Peyer's patch (tissue), 4 donors: ENCODE measurements at regions not wholly inside any gene's neighbourhood (a gene's known extent, or its start where the extent isn't known, plus 50 kb on each side); places are given as distances from the start of the nearest gene placed in this dataset.

ENCODE experiments used
- DNase-seq, 3 donors: peaks; one replicate each; pipeline ENCODE4 v3.0.0-alpha.2; 2017 to 2019
- H3K27ac ChIP-seq, 4 donors: fragments of 200-600 bp; sonication (generic); one replicate each; pipeline ENCODE4 v1.5.1; 2016 to 2019
- H3K27me3 ChIP-seq, 2 donors: fragments of 200-600 bp; sonication (generic); one replicate each; pipeline ENCODE4 v1.5.1; 2019
- H3K36me3 ChIP-seq, 3 donors: fragments of 200-600 bp; sonication (generic); one replicate each; pipeline ENCODE4 v1.5.1; 2016 to 2019
- H3K4me1 ChIP-seq, 4 donors: fragments of 200-600 bp; sonication (generic); one replicate each; pipeline ENCODE4 v1.5.1; 2016 to 2019
- H3K4me3 ChIP-seq, 4 donors: fragments of 200-600 bp; sonication (generic); 1 replicate in 3 of 4; 2 replicates in 1 of 4; pipeline ENCODE4 v1.5.1; 2016 to 2019; ENCODE audit warnings: mild to moderate bottlenecking in 1 of 4
- H3K9me3 ChIP-seq, 4 donors: fragments of 200-600 bp; sonication (generic); one replicate each; pipeline ENCODE4 v1.5.1; 2016 to 2019; ENCODE audit warnings: mild to moderate bottlenecking in 1 of 4
- POLR2A ChIP-seq, 2 donors: fragments of 450-650 bp; IDR thresholded peaks; one replicate each; pipeline ENCODE4 v1.5.1; 2017; ENCODE audit warnings: antibody characterized with exemption in 2 of 2, mild to moderate bottlenecking in 2 of 2, moderate library complexity in 2 of 2
- TF ChIP-seq, protein P1 (sequence below), 6 experiments: fragments of 450-650 bp in 4 of 6; fragments of 200-600 bp in 2 of 6; sonication (generic) in 1 of 6; IDR thresholded peaks; one replicate each; pipeline ENCODE4 v1.5.1; 2017 to 2019; ENCODE audit warnings: antibody characterized with exemption in 6 of 6, mild to moderate bottlenecking in 3 of 6, moderate library complexity in 1 of 6

DNA sequence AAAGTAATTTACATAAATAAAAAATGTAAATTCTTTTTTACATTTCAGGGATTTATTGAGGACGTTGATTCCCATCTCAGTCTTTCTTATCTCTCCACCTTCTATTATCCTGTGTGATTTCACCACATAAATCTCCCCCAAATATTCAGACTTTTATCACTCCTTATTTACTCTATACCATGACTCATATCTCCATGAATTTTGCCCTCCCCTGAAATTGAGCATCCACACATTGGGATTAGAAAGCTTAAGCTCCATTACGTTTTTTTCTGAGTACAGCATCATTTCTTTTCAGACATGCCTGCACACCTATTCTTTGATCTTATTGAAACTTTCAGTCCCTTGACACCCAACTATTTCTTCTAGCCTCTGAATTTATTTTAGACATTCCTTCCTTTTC, 111.2 kb downstream of the IFI44 start:
- Histone ChIP-seq H3K27ac (no peak overlapping the region), H3K27me3 (no peaks in the 10 kb centered on the region), H3K4me1 (no peaks in the 10 kb centered on the region), H3K4me3 (no peak overlapping the region), H3K9me3 (no peaks in the 10 kb centered on the region), H3K36me3 (no peaks in the 10 kb centered on the region)
- no peak for TF ChIP-seq POLR2A (IDR thresholded peaks at IDR 0.05)
- TF ChIP-seq, protein P1, sequence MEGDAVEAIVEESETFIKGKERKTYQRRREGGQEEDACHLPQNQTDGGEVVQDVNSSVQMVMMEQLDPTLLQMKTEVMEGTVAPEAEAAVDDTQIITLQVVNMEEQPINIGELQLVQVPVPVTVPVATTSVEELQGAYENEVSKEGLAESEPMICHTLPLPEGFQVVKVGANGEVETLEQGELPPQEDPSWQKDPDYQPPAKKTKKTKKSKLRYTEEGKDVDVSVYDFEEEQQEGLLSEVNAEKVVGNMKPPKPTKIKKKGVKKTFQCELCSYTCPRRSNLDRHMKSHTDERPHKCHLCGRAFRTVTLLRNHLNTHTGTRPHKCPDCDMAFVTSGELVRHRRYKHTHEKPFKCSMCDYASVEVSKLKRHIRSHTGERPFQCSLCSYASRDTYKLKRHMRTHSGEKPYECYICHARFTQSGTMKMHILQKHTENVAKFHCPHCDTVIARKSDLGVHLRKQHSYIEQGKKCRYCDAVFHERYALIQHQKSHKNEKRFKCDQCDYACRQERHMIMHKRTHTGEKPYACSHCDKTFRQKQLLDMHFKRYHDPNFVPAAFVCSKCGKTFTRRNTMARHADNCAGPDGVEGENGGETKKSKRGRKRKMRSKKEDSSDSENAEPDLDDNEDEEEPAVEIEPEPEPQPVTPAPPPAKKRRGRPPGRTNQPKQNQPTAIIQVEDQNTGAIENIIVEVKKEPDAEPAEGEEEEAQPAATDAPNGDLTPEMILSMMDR (IDR thresholded peaks at IDR 0.05) = no peak
- no peak for DNase-seq

DNA sequence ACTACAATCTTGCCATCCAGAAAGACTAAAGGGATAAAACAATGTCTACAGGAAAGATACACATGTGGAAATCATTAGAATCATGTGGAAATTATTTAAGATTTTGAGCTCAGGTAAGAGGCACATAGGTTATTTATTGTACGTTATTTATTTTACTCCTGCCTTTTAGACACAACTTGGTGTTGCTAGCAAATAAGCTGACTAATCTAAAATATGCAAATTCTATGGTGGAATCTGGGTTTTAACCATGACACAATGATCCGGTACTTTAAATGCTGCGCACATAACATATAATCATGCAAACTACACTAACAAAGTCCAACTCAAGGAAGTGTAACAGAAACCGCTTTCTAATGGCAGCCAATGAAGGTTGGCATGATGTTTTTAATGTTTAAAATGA, 112.5 kb downstream of the IFI44 start:
- H3K9me3 ChIP-seq = no peaks in the 10 kb centered on the region
- no peaks in the 10 kb centered on the region for H3K27me3 ChIP-seq
- TF ChIP-seq POLR2A (IDR thresholded peaks at IDR 0.05) = no peak
- TF ChIP-seq, protein P1 (IDR thresholded peaks at IDR 0.05) = no peak
- no peak overlapping the region for H3K27ac ChIP-seq
- DNase-seq = no peak
- H3K4me1 ChIP-seq = no peaks in the 10 kb centered on the region
- no peak overlapping the region for H3K4me3 ChIP-seq
- H3K36me3 ChIP-seq = no peaks in the 10 kb centered on the region

DNA sequence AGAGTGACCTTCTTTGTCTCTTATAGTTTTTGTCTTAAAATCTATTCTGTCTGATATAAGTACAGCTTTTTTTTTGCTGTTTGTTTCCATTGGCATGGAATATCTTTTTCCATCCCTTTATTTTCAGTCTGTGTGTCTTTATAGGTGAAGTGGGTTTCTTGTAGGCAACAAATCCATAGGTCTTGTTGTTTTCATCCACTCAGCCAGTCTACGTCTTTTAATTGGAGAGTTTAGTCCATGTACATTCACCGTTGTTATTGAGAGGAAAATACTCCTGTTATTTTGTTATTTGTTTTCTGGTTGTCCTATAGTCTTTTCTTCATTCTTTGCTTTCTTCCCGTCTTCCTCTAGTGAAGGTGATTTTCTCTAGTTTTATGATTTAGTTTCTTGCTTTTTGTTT, 115.9 kb downstream of the IFI44 start:
- H3K4me3 ChIP-seq = no peak overlapping the region
- H3K4me1 ChIP-seq = no peaks in the 10 kb centered on the region
- H3K27me3 ChIP-seq = no peaks in the 10 kb centered on the region
- no peaks in the 10 kb centered on the region for H3K9me3 ChIP-seq
- H3K36me3 ChIP-seq = no peaks in the 10 kb centered on the region
- no peak for TF ChIP-seq POLR2A (IDR thresholded peaks at IDR 0.05)
- TF ChIP-seq, protein P1 (IDR thresholded peaks at IDR 0.05) = no peak
- H3K27ac ChIP-seq = no peak overlapping the region
- DNase-seq = no peak

- no peak overlapping the region for H3K27ac ChIP-seq
- no peaks in the 10 kb centered on the region for H3K4me1 ChIP-seq
- H3K27me3 ChIP-seq = no peaks in the 10 kb centered on the region
- TF ChIP-seq, protein P1 (IDR thresholded peaks at IDR 0.05) = no peak
- no peak for TF ChIP-seq POLR2A (IDR thresholded peaks at IDR 0.05)
- no peak overlapping the region for H3K4me3 ChIP-seq
- no peaks in the 10 kb centered on the region for H3K36me3 ChIP-seq
- no peak for DNase-seq
- no peaks in the 10 kb centered on the region for H3K9me3 ChIP-seq
Observed at GRCh38 chr1:78779831-78780230, 130.2 kb downstream of the IFI44 start.

DNA sequence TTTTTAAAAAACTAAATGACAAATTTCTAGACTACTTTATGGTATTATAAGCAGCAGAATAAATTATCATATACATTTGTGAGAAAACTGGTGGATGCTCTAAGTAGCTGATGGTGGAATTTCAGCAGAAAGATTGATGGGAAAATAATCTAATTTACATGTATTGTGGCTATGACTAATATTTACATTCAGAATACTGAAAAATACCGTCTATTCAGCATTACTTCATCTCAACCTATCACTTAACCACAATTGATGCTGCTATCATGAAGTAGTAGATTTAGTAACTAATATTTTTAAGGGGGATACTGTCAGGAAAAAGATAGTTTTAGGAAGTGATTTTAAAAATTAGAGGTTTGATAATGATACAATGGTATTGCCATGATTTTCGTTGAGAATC, 137.9 kb downstream of the IFI44 start:
- H3K36me3 ChIP-seq = no peaks in the 10 kb centered on the region
- no peaks in the 10 kb centered on the region for H3K4me1 ChIP-seq
- H3K27ac ChIP-seq = no peak overlapping the region
- TF ChIP-seq, protein P1 (IDR thresholded peaks at IDR 0.05) = no peak
- no peak for TF ChIP-seq POLR2A (IDR thresholded peaks at IDR 0.05)
- no peaks in the 10 kb centered on the region for H3K9me3 ChIP-seq
- DNase-seq = no peak
- H3K4me3 ChIP-seq = no peak overlapping the region
- H3K27me3 ChIP-seq = no peaks in the 10 kb centered on the region

DNA sequence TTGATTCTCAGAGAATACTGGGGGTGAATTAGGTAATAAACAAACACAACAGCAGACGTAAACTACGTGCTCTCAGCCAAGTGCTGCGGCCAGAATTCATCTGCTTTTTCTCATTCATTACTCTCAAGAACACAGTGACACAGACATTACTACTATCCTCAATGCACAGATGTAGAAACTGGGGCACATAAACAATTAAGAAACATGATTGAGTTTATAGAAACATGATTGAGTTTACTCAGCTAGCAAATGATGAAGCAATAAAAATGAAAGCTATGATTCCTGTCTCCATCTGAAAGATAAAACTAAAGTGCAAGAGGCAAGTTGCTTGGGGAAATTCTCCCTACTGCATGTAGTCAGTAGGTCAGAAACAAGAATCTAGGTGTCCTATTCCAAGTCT, 140.5 kb downstream of the IFI44 start:
- TF ChIP-seq, protein P1 (IDR thresholded peaks at IDR 0.05) = no peak
- TF ChIP-seq POLR2A (IDR thresholded peaks at IDR 0.05) = no peak

More for the DNA sequence above, 140.5 kb downstream of the IFI44 start:
- Histone ChIP-seq H3K4me1 (no peaks in the 10 kb centered on the region), H3K27ac (no peak overlapping the region), H3K9me3 (no peaks in the 10 kb centered on the region), H3K4me3 (no peak overlapping the region), H3K36me3 (no peaks in the 10 kb centered on the region), H3K27me3 (no peaks in the 10 kb centered on the region)
- DNase-seq = no peak
